ENCODE measurements at regions not wholly inside any gene's neighbourhood (a gene's known extent, or its start where the extent isn't known, plus 50 kb on each side); places are given as distances from the start of the nearest gene placed in this dataset.
A peak's percentile ranks its signal among the peaks of the same experiment; 100 is the strongest.

DNA sequence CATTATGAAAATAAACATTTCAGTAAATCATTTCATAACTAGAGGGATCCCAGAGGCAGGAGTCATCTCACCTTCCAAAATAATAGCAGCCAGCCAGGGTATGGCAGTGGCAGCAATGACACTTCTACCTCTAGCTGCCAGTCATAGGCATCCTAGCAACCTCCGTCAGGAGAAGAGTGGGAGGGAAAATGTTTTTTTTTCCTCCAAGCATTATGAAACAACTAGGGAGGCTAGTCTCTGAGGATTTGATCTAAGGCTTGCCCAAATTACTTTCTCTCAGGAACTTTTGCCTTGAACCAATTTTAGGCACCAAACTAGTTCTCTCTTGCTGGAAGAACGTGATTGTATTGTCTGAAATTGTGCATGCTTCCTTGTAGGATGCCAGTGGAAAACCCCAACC, 208.7 kb upstream of the PREP start:
- TF ChIP-seq, protein P1, sequence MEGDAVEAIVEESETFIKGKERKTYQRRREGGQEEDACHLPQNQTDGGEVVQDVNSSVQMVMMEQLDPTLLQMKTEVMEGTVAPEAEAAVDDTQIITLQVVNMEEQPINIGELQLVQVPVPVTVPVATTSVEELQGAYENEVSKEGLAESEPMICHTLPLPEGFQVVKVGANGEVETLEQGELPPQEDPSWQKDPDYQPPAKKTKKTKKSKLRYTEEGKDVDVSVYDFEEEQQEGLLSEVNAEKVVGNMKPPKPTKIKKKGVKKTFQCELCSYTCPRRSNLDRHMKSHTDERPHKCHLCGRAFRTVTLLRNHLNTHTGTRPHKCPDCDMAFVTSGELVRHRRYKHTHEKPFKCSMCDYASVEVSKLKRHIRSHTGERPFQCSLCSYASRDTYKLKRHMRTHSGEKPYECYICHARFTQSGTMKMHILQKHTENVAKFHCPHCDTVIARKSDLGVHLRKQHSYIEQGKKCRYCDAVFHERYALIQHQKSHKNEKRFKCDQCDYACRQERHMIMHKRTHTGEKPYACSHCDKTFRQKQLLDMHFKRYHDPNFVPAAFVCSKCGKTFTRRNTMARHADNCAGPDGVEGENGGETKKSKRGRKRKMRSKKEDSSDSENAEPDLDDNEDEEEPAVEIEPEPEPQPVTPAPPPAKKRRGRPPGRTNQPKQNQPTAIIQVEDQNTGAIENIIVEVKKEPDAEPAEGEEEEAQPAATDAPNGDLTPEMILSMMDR (IDR thresholded peaks at IDR 0.05; ENCODE audit: insufficient read depth, low read length, severe bottlenecking) = no peak
- Histone ChIP-seq H3K4me3 (ENCODE audit: low read depth, low read length) (no peak overlapping the region), H3K27me3 (ENCODE audit: control insufficient read depth, insufficient read depth, low read length) (no peaks in the 10 kb centered on the region), H3K36me3 (ENCODE audit: control insufficient read depth, insufficient read depth, low read length) (no peaks in the 10 kb centered on the region)
- DNase-seq (ENCODE audit: low read depth) (peak; percentile 59), FAIRE-seq (no peak)

GRCh38 chr6:105609375-105609991, 206.6 kb upstream of the PREP start:
- Histone ChIP-seq H3K27me3 (ENCODE audit: control insufficient read depth, insufficient read depth, low read length) (no peaks in the 10 kb centered on the region), H3K36me3 (ENCODE audit: control insufficient read depth, insufficient read depth, low read length) (no peaks in the 10 kb centered on the region), H3K4me3 (ENCODE audit: low read depth, low read length) (no peak overlapping the region)
- TF ChIP-seq, protein P1 (IDR thresholded peaks at IDR 0.05; ENCODE audit: insufficient read depth, low read length, severe bottlenecking) = no peak
- no peak for DNase-seq (ENCODE audit: low read depth)
- no peak for FAIRE-seq

DNA sequence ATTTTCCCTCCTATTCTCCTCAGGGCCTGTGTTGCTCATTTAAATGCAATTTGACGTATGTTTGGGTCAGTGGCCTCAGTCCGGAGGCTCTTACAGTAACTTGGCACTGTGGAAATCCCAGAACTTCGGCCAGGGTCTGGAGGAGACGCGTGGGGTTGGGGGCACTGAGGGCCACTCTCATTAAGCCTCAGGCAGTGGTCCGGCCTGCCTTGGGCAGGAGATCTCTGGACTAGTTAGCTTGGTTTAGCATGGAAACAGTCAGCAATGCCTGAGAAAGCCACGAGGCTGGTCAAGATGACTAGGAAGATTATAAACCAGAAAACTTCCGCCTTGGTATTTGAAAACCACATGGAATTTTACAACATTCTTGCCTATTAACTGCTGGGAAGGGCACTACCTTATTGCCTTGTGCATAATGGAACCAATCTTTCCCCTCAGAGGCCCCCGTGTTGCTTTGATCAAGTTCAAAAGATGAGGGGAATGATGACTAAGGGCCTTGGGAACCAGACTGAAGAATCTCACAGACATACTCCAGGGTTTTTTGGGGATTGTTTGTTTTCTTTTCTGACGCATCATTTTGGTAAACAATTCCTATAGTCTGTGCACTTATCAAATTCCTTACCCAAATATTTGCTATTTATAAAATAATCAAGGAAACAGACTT, 206.0 kb upstream of the PREP start:
- DNase-seq (ENCODE audit: low read depth) = peak; percentile 62

GRCh38 chr6:105607636-105608621, 205.0 kb upstream of the PREP start:
- peak; percentile 66 for FAIRE-seq
- TF ChIP-seq, protein P1 (IDR thresholded peaks at IDR 0.05; ENCODE audit: insufficient read depth, low read length, severe bottlenecking) = no peak

More for the DNA sequence above, 206.0 kb upstream of the PREP start:
- no peaks in the 10 kb centered on the region for H3K27me3 ChIP-seq (ENCODE audit: control insufficient read depth, insufficient read depth, low read length)
- FAIRE-seq = no peak
- TF ChIP-seq, protein P1 (IDR thresholded peaks at IDR 0.05; ENCODE audit: insufficient read depth, low read length, severe bottlenecking) = no peak
- H3K4me3 ChIP-seq (ENCODE audit: low read depth, low read length) = no peak overlapping the region
- H3K36me3 ChIP-seq (ENCODE audit: control insufficient read depth, insufficient read depth, low read length) = no peaks in the 10 kb centered on the region

DNA sequence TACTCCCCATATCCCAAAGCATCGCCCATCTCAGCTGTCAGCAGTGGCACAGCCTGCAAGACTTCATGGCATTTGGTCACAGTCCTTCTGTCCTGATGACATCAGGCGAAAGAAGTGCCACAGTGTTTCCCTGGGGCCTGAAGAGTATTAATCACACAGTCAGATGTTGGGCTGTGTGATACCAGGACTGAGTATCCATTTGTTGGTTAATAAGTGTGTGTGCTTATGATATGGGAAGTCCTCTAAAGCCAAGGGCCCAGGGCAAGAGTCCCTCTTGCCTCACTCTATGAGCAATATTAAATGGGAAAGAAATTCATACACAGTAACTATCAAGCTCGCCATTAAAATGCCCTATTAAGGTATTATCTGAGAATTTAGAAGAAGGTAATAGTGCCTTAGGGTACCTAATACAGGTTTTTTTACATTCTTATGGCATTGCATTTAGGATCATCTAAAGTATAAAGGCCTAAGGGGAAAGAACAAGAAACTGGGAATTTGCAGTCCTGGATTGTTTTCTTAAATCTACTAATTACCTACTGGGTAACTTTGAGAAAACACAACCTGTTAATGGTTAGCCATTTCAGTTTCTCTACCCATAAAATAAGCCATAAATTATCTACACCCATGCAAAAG, 204.1 kb upstream of the PREP start:
- TF ChIP-seq, protein P1 (IDR thresholded peaks at IDR 0.05; ENCODE audit: insufficient read depth, low read length, severe bottlenecking) = no peak
- DNase-seq (ENCODE audit: low read depth) = peak; percentile 56
- no peaks in the 10 kb centered on the region for H3K27me3 ChIP-seq (ENCODE audit: control insufficient read depth, insufficient read depth, low read length)
- no peak overlapping the region for H3K4me3 ChIP-seq (ENCODE audit: low read depth, low read length)
- H3K36me3 ChIP-seq (ENCODE audit: control insufficient read depth, insufficient read depth, low read length) = no peaks in the 10 kb centered on the region
- FAIRE-seq = peak; percentile 64

More at GRCh38 chr6:105607636-105608621, 205.0 kb upstream of the PREP start:
- H3K27me3 ChIP-seq (ENCODE audit: control insufficient read depth, insufficient read depth, low read length) = no peaks in the 10 kb centered on the region
- no peak for DNase-seq (ENCODE audit: low read depth)
- H3K4me3 ChIP-seq (ENCODE audit: low read depth, low read length) = no peak overlapping the region
- no peaks in the 10 kb centered on the region for H3K36me3 ChIP-seq (ENCODE audit: control insufficient read depth, insufficient read depth, low read length)

Data from bronchial epithelial cell (primary cell).